ENCODE measurements at regions not wholly inside any gene's neighbourhood (a gene's known extent, or its start where the extent isn't known, plus 50 kb on each side); places are given as distances from the start of the nearest gene placed in this dataset.
A peak's percentile ranks its signal among the peaks of the same experiment; 100 is the strongest.

GRCh38 chr9:104278929-104279496, 184.9 kb downstream of the SMC2 start:
- no peak for DNase-seq
- no peaks in the 10 kb centered on the region for H3K9me3 ChIP-seq
- H3K36me3 ChIP-seq: no peaks in the 10 kb centered on the region
- H3K27ac ChIP-seq: no peak overlapping the region
- no peak for TF ChIP-seq CTCF (IDR thresholded peaks at IDR 0.05)
- intact Hi-C loops (cut with DNase I): no loop called here
- no peak overlapping the region for H3K9ac ChIP-seq (ENCODE audit: low read depth in 2 of 2, low read length in 2 of 2)
- no peaks in the 10 kb centered on the region for H3K4me1 ChIP-seq
- H3K27me3 ChIP-seq: no peaks in the 10 kb centered on the region
- H3K4me3 ChIP-seq: no peak overlapping the region

GRCh38 chr9:104279535-104280177, 185.5 kb downstream of the SMC2 start:
- no peaks in the 10 kb centered on the region for H3K9me3 ChIP-seq
- H3K4me3 ChIP-seq: no peak overlapping the region
- no peaks in the 10 kb centered on the region for H3K36me3 ChIP-seq
- no peak overlapping the region for H3K9ac ChIP-seq (ENCODE audit: low read depth in 2 of 2, low read length in 2 of 2)
- intact Hi-C loops (cut with DNase I): no loop called here
- no peak for TF ChIP-seq CTCF (IDR thresholded peaks at IDR 0.05)
- no peak overlapping the region for H3K27ac ChIP-seq
- H3K4me1 ChIP-seq: no peaks in the 10 kb centered on the region
- H3K27me3 ChIP-seq: no peaks in the 10 kb centered on the region
- DNase-seq: no peak

GRCh38 chr9:104280178-104280560, 186.1 kb downstream of the SMC2 start:
- Histone ChIP-seq H3K4me1 (no peaks in the 10 kb centered on the region), H3K9me3 (no peaks in the 10 kb centered on the region), H3K36me3 (no peaks in the 10 kb centered on the region), H3K27me3 (no peaks in the 10 kb centered on the region), H3K27ac (no peak overlapping the region), H3K4me3 (no peak overlapping the region), H3K9ac (ENCODE audit: low read depth in 2 of 2, low read length in 2 of 2) (no peak overlapping the region)
- DNase-seq: no peak
- no peak for TF ChIP-seq CTCF (IDR thresholded peaks at IDR 0.05)
- intact Hi-C loops (cut with DNase I): no loop called here

GRCh38 chr9:104280711-104281110, 186.6 kb downstream of the SMC2 start:
- no peak for DNase-seq
- Histone ChIP-seq H3K4me3 (no peak overlapping the region), H3K36me3 (no peaks in the 10 kb centered on the region), H3K27me3 (no peaks in the 10 kb centered on the region), H3K9ac (ENCODE audit: low read depth in 2 of 2, low read length in 2 of 2) (no peak overlapping the region), H3K27ac (no peak overlapping the region), H3K4me1 (no peaks in the 10 kb centered on the region), H3K9me3 (no peaks in the 10 kb centered on the region)
- intact Hi-C loops (cut with DNase I): no loop called here
- TF ChIP-seq CTCF (IDR thresholded peaks at IDR 0.05): no peak

GRCh38 chr9:104286187-104286586, 192.1 kb downstream of the SMC2 start:
- Histone ChIP-seq H3K27me3 (no peaks in the 10 kb centered on the region), H3K4me1 (no peaks in the 10 kb centered on the region)

More at GRCh38 chr9:104286187-104286586, 192.1 kb downstream of the SMC2 start:
- H3K4me3 ChIP-seq: no peak overlapping the region
- H3K9ac ChIP-seq (ENCODE audit: low read depth in 2 of 2, low read length in 2 of 2): no peak overlapping the region
- no peaks in the 10 kb centered on the region for H3K36me3 ChIP-seq
- H3K27ac ChIP-seq: peak overlapping the region; percentile 58
- no peak for TF ChIP-seq CTCF (IDR thresholded peaks at IDR 0.05)
- intact Hi-C loops (cut with DNase I): no loop called here
- DNase-seq: no peak
- no peaks in the 10 kb centered on the region for H3K9me3 ChIP-seq

Data from colonic mucosa (tissue), 4 donors.